ENCODE measurements at regions not wholly inside any gene's neighbourhood (a gene's known extent, or its start where the extent isn't known, plus 50 kb on each side); places are given as distances from the start of the nearest gene placed in this dataset.

- Histone ChIP-seq H3K36me3 (replicated peaks in 1 of 2; ENCODE audit: insufficient read depth in 1 of 2, low read depth in 2 of 2) (no peaks in the 10 kb centered on the region), H3K9me3 (no peaks in the 10 kb centered on the region), H3K27me3 (peaks cover 0 to 5% of the 10 kb centered on the region in 2 donors), H3K27ac (no peak overlapping the region), H3K4me1 (no peaks in the 10 kb centered on the region), H3K4me3 (no peak overlapping the region)
- ATAC-seq (no peak), DNase-seq (no peak)
- intact Hi-C loops (cut with DNase I): no loop called here
- WGBS, 2 donors: 25 to 51% methylated on average over 2 of the region's 2 CpGs
- no peak for TF ChIP-seq POLR2A (IDR thresholded peaks at IDR 0.05)
Observed at GRCh38 chr16:79466111-79466510, 134.4 kb downstream of the MAF start.

GRCh38 chr16:79463841-79464240 is 136.7 kb downstream of the MAF start:
- no peaks in the 10 kb centered on the region for H3K4me1 ChIP-seq
- 65 to 71% methylated on average over 5 of the region's 5 CpGs for WGBS, 2 donors
- intact Hi-C loops (cut with DNase I): no loop called here
- no peak for ATAC-seq
- H3K27me3 ChIP-seq: no peaks in the 10 kb centered on the region
- no peak overlapping the region for H3K4me3 ChIP-seq
- no peak for TF ChIP-seq POLR2A (IDR thresholded peaks at IDR 0.05)
- TF ChIP-seq CTCF (IDR thresholded peaks at IDR 0.05): no peak
- no peaks in the 10 kb centered on the region for H3K9me3 ChIP-seq
- no peak overlapping the region for H3K27ac ChIP-seq
- H3K36me3 ChIP-seq (replicated peaks in 1 of 2; ENCODE audit: insufficient read depth in 1 of 2, low read depth in 2 of 2): no peaks in the 10 kb centered on the region
- DNase-seq: peak in 1 of 4 donors; percentile 18

GRCh38 chr16:79456036-79456435 is 144.5 kb downstream of the MAF start:
- no peaks in the 10 kb centered on the region for H3K27me3 ChIP-seq
- no peaks in the 10 kb centered on the region for H3K4me1 ChIP-seq
- ATAC-seq (no peak), DNase-seq (no peak)
- no peaks in the 10 kb centered on the region for H3K36me3 ChIP-seq (replicated peaks in 1 of 2; ENCODE audit: insufficient read depth in 1 of 2, low read depth in 2 of 2)
- no peak for TF ChIP-seq CTCF (IDR thresholded peaks at IDR 0.05)
- no peak for TF ChIP-seq POLR2A (IDR thresholded peaks at IDR 0.05)
- H3K4me3 ChIP-seq: no peak overlapping the region
- no peaks in the 10 kb centered on the region for H3K9me3 ChIP-seq
- WGBS, 2 donors: 80 to 85% methylated on average over 4 of the region's 4 CpGs
- intact Hi-C loops (cut with DNase I): no loop called here
- H3K27ac ChIP-seq: no peak overlapping the region

GRCh38 chr16:79452671-79453070 is 147.9 kb downstream of the MAF start:
- no peak overlapping the region for H3K4me3 ChIP-seq
- 79 to 80% methylated on average over 8 of the region's 8 CpGs for WGBS, 2 donors
- no peaks in the 10 kb centered on the region for H3K27me3 ChIP-seq
- H3K36me3 ChIP-seq (replicated peaks in 1 of 2; ENCODE audit: insufficient read depth in 1 of 2, low read depth in 2 of 2): no peaks in the 10 kb centered on the region
- H3K4me1 ChIP-seq: no peaks in the 10 kb centered on the region
- intact Hi-C loops (cut with DNase I): no loop called here
- no peak for DNase-seq
- no peak overlapping the region for H3K27ac ChIP-seq
- no peaks in the 10 kb centered on the region for H3K9me3 ChIP-seq
- TF ChIP-seq CTCF (IDR thresholded peaks at IDR 0.05): no peak
- no peak for TF ChIP-seq POLR2A (IDR thresholded peaks at IDR 0.05)
- ATAC-seq: no peak

GRCh38 chr16:79451196-79451816 is 149.2 kb downstream of the MAF start:
- Histone ChIP-seq H3K27me3 (no peaks in the 10 kb centered on the region), H3K4me3 (no peak overlapping the region), H3K9me3 (no peaks in the 10 kb centered on the region), H3K4me1 (no peaks in the 10 kb centered on the region), H3K27ac (no peak overlapping the region), H3K36me3 (replicated peaks in 1 of 2; ENCODE audit: insufficient read depth in 1 of 2, low read depth in 2 of 2) (no peaks in the 10 kb centered on the region)
- WGBS, 2 donors: 51 to 68% methylated on average over 4 of the region's 4 CpGs
- TF ChIP-seq POLR2A (IDR thresholded peaks at IDR 0.05) (no peak), CTCF (IDR thresholded peaks at IDR 0.05) (no peak)
- peak in 1 of 4 donors; percentile 32 for DNase-seq
- intact Hi-C loops (cut with DNase I): no loop called here
- no peak for ATAC-seq

Measured in body of pancreas (tissue), 4 donors.